Right ventricle myocardium superior (tissue), 1 donor: ENCODE measurements at regions not wholly inside any gene's neighbourhood (a gene's known extent, or its start where the extent isn't known, plus 50 kb on each side); places are given as distances from the start of the nearest gene placed in this dataset.
"Not testable (repeated sequence)": the region's sequence is repeated elsewhere in the genome, so short reads cannot be mapped to it uniquely, and the experiment has no call there.

Experiments used
- ATAC-seq: fragments of 200-7000 bp; cut with Tn5 transposase; one replicate; pipeline ENCODE4 v1.9.1; 2020; ENCODE audit warnings: mild to moderate bottlenecking; ENCODE audit not compliant: poor library complexity
- DNase-seq: peaks from one replicate; pipeline ENCODE4 v3.0.0-alpha.2; 2020
- intact Hi-C: fragments of 100-400 bp; cut with DNase I; formaldehyde crosslinking; loops from one replicate; pipeline ENCODE4 v1.11.2; 2022
- donor health status: DM: no; HTN: yes; CAD: no; lungs with severe emphysema.

DNA sequence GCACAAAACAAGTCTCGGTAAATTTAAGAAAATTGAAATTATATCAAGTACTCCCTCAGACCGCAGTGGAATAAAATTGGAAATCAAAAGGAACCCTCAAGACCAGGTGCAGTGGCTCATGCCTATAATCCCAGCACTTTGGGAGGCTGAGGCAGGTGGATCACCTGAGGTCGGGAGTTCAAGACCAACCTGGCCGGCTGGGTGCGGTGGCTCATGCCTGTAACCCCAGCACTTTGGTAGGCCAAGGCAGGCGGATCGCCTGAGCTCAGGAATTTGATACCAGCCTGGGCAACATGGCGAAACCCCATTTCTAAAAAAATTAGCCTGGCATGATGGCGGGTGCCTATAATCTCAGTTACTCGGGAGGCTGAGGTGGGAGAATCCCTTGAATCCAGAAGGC, 135.7 kb upstream of the RAG2 start:
- intact Hi-C loops, DNase-seq, ATAC-seq: not testable (repeated sequence)

DNA sequence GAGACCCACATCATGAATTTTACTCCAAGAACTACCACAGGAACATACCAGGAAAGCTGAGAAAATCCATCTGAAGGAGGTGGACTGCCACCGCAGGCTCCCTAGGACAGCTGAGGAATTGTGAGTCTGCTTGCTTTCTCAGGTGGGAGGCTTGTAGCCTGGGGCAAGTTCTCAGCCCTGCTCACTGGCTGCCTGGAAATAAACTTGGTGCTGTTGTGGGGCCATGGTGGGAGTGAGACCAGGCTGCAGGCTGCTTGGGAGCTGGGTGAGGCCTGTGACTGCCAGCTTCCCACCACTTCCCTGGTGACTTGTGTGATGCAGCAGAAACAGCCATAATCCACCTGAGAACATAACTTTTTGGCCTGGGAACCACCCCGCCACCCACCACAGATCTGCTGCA, 132.7 kb upstream of the RAG2 start:
- intact Hi-C loops, result no loop called here
- no peak for ATAC-seq
- DNase-seq, result no peak

DNA sequence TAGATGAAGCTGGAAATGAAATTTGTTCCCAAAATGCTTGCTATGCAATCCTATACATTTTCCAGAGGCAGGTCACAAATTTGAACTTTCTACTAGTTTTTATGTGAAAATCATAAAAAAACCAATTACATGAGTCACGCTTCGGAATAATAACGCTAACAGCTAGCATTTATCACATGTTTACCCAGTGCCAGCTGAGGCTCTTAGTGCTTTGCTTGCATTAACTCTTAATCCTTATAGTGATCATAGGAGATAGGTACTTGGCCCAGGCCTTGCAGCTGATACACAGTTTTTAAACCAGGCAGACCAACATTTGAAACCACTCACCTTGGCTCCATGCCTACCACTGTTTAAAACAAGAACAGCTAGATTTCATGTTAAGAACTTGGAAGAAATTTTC, 131.8 kb upstream of the RAG2 start:
- ATAC-seq, result no peak
- intact Hi-C loops, result no loop called here
- no peak for DNase-seq

DNA sequence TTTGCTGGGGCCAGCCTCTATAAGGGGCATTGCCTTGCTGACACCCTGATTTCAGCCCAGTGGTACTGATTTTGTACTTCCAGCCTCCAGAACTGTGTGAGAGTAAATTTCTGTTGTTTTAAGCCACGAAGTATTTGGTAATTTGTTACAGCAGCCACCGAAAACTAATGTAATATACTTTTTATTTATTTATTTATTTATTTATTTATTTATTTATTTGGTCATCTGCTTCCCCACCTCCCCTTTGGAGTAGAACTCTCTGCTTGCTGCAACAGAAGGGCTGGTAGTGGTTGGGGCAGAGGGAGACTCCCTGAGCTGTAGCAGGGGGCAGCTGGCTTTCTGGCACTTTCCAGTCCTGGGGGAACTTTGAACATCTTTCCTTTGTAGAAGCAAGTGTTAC, 128.4 kb upstream of the RAG2 start:
- intact Hi-C loops, result no loop called here
- no peak for DNase-seq
- no peak for ATAC-seq

DNA sequence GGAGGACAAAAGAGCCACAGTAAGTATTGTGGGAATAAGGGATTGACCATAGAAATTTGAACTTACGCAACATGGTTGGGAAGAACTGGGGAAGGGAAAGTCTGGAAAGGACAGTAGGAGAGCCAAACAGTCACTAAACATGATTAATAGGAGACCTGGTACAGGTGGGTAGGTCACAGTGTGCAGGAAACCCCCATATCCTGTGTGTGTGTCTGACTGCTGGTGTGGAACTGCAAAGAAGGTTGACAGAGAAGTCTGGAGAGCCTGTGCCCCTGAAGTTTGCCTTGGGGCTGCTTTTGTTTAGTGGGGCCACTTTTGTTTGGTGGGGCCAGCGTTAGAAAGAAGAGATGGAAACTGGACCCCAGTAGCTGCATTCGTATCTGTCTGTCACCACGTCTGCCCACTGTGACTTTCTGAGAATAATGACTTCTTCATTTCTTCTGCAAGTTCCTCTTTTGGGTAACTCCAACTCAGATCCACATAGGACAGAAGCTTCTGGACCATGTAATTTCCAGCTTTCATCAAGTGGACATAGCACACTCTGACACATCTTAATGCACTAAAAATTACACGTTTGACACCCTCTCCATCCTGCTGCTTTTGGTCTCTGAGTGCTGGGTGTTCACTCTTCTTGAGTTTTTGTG, 126.8 kb upstream of the RAG2 start:
- ATAC-seq, result no peak
- intact Hi-C loops, result no loop called here
- DNase-seq, result no peak

DNA sequence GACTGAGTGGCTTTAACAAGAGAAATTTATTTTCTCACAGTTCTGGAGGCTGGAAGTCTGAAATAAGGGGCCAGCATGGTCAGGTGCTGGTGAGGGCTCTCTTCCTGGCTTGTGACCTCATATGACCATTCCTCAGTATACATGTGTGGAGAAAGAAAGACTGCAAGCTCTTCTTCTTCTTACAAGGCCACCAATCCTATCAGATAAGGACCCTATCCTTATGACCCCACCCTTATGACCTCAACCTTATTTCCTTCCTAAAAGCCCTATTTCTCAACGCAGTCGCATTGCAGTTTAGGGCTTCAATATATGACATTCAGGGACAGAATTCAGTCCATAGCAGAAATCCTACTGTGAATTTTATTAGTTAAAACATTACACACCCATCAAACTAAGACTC, 124.4 kb upstream of the RAG2 start:
- DNase-seq, result no peak
- ATAC-seq, result no peak
- intact Hi-C loops, result no loop called here

DNA sequence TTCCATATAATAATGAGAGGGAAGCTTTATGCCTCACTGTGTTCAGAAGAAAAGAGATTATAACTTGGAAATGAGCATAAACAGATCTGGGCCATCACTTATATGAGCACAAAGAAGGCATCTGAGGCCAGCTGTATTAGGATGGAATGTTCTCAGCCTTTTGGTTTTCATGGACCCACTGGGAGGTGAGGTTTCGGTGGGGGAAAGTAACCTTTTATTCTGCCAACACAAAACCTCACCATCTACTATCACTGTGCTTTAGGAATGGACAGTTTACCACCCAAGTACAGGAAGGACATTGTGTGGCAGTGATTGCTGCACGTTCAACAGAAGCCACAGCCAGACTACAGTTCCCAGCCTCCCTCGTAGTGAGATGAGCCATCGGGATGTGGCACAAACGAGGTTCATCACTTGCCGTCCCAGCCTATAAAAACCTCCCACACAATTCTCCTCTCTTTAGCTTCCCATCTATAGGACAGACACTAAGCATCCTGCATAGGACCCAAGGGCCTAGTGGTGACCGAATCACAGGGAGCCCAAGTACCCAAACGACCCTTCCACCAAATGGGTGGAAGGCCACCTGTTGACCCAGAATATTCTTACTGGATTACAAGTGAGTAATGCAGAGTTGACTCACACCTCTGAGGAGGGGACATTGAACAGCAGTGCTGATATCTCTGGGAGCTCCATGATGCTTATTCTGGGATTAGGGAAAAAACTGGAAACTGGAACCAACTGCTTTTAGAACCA, 121.5 kb upstream of the RAG2 start:
- ATAC-seq (no peak), DNase-seq (no peak)
- intact Hi-C loops, result no loop called here

DNA sequence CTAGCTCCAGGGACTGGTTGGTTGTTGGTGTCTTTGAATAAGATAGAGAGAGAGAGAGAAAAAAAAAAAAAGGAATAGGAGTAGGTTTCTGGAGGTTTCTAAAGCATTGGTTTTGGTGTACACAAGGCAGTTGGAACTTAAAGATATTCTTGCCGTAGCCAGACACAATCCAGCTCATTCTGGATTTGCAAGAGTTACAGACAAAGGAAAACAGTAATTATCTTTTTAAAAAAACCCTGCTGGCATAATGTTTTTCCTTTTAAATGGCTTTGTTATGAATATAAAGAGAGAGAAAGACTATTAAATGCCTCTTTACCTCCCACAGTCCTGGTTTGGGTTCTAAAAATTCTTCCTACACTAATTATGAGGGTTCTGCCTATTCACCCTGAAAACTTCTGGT, 120.4 kb upstream of the RAG2 start:
- intact Hi-C loops, result no loop called here
- DNase-seq (no peak), ATAC-seq (no peak)

DNA sequence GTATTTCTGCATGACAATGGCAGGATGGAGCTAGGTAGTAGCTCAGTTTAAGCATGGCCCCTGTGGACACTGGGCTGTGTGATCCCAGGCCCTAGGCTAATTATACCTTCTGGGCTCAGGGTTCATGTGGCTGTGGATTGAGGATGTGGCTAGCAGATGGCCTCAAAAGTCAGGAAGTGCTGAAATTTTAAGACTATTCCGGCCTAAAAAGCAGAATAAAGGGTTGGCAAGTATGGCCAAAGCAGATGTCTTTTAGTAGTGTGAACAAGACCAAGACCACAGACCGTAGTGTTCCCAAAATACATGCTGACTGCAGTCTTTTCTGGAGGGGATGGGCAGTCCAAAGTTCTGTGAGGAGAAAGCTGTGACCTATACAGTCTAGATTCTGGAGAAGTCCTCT, 115.7 kb upstream of the RAG2 start:
- DNase-seq, result no peak
- ATAC-seq, result peak; percentile 68
- intact Hi-C loops, result no loop called here

DNA sequence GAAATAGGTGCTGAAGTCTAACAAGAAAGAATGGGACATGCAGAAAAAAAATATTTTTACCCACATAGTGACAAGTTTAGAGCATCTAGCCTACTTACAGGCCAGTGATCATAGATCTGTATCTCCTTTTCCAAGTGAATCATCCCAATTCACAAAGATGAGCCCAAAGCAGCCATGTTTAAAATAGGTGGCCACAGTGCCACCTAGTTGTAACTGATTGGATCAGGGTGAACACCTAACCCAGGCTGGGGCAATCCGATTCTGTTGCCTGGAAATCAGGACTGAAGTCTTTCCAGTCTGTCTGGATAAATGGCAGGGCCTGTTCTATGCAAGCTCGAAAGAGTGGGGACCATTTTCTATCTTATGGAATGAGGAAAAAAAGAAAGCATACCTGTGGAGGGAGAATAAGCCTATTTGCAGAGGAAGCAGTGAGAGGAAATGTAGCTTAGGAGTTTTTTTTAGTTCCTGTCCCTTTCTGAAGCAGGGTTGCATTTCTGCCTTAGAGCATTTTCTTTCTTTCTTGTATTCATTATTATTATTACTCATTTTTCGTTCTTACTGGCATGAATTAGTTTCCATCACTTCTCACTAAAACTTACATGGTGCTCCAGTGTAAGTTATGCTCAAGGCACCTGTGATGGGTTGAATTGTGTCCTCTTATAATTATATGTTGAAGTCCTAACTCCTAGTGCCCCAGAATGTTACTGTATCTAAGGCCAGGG, 113.2 kb upstream of the RAG2 start:
- intact Hi-C loops, result no loop called here
- no peak for ATAC-seq

More for the DNA sequence above, 113.2 kb upstream of the RAG2 start:
- no peak for DNase-seq
